ENCODE measurements at regions not wholly inside any gene's neighbourhood (a gene's known extent, or its start where the extent isn't known, plus 50 kb on each side); places are given as distances from the start of the nearest gene placed in this dataset.
"Not testable (repeated sequence)": the region's sequence is repeated elsewhere in the genome, so short reads cannot be mapped to it uniquely, and the experiment has no call there.

- DNase-seq = no peak
Measured at GRCh38 chr11:37503411-37504059, 905.5 kb upstream of the RAG2 start.

- DNase-seq = no peak
Measured at GRCh38 chr11:37502202-37502601, 904.2 kb upstream of the RAG2 start.

GRCh38 chr11:37500425-37500824, 902.4 kb upstream of the RAG2 start:
- no peak for DNase-seq

DNA sequence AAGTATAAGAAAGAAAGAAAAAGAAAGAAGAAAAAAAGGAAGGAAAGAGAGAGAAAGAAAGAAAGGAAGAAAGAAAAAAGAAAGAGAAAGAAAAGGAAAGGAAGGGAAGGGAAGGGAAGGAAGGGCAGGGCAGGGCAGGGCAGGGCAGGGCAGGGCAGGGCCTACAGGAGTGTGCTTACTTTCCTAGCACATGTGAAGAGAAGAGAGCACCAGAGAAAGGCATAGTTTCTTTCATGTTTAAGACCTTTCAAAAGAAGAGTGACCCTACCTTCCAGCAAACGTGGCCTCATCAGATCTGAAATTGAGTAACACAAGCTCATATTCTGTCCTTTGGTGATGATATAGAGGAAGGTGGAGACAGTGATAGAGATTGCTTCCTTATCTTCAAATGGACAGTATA, 899.3 kb upstream of the RAG2 start:
- DNase-seq = no peak

DNA sequence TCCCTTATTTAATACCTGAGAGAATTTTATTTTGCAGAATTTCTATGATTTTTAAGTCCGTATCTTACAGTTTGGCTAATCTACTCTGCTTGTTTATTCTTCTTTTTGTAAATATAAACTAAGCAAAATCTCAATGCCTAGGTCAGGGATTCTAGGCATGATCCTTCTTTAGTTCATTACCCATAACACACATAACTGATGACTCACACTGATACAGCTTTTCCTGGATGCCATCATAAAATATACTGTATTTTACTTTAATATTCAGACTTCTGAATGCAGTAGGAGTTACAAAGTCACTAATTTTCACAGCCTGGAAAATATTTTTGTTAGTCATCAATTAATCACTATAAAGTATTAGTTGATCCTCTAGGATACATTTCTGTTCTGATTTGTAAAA, 898.2 kb upstream of the RAG2 start:
- DNase-seq = no peak

DNA sequence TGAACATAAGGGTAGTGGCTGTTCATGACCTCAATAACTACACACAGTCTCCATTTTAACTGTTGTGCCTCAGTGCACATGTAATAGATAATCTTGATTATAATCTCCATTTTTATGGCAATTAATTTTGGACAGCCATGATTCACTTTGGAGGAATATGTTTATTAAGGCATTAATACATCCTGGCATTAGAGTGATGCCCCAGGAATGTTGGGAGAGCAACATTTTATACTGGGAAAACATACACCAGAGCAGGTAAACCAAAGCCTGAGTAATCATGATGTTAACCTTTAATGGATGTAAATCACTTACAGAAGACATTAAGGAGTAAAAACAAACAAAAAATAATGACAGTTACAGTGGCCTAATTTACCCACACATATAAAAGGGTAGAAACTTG, 886.3 kb upstream of the RAG2 start:
- DNase-seq = no peak

- no peak for DNase-seq
Measured at GRCh38 chr11:37483761-37484160, 885.7 kb upstream of the RAG2 start.

DNA sequence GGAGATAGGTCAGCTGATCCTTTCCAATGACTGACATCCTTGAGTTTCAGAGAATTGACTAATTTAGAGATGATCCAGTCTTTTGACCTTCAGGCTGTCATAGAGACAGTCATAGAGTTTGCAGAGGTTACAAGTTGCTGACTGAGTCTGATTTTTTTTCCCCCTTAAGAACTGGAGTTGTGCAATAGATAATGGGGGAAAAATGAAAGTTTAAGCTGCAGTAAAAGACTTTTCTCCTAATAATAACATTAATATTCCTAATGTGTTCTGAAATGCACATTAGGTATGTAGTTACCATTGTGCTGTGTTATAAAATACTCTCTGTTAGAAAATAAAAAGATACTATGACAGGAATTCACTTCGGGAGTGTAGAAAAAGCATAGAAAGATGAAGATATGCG, 876.9 kb upstream of the RAG2 start:
- no peak for DNase-seq

DNA sequence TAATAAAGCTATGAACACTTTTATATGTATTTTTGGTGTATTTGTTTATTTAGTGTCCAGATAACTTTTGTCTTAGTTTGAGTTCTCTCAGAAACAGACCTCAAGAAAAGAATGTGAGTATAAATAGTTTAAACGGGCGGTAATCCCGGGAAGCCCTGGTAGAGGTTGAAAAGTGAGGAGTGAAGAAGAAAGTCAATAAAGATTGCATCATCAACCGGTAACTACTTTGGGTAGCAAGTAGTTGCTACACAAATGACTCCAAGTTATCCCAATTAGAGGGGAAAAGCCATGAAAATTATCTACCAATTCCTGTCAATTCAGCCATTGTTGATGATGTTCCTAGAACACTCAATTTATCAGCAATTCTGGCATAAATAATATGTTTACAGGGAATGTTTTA, 870.3 kb upstream of the RAG2 start:
- no peak for DNase-seq

DNA sequence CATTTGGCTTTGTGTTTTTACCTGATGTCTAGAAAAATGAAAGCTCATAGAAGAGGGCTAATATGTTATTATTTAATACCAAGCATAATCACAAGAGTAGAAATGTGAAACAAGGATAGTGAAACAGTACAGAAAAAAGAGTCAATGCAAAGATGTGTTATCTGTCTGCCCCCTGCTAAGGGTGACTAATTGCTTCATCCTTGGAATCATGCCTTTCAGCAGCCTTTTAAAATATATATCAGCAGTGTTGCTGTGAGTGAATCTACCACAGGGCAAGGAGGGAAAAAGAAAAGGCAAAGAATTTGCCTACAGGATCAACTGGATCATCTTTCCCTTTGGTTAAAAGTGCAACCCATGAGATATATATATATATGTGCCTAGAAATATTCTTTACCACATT, 867.2 kb upstream of the RAG2 start:
- DNase-seq = no peak

- no peak for DNase-seq
Measured at GRCh38 chr11:37459456-37459855, 861.4 kb upstream of the RAG2 start.

GRCh38 chr11:37456746-37457145, 858.7 kb upstream of the RAG2 start:
- DNase-seq = no peak

DNA sequence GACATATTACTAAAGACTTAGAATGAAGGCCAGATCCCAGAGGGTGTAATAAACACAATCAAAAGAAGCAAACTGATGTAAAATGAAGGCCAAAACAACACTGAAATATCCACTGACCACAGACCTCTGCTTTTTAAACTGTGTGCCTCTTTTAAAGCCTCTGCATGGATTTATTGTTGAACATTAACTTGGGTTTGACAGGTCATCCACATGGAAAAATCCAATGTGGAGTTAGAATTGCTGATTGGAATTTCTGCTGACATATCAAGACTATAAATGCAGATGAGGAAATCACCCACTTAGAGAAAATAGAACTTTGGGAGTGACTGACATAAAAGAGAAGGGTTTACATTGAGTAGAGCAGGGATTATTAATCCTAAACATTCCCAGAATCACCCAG, 853.9 kb upstream of the RAG2 start:
- no peak for DNase-seq

DNA sequence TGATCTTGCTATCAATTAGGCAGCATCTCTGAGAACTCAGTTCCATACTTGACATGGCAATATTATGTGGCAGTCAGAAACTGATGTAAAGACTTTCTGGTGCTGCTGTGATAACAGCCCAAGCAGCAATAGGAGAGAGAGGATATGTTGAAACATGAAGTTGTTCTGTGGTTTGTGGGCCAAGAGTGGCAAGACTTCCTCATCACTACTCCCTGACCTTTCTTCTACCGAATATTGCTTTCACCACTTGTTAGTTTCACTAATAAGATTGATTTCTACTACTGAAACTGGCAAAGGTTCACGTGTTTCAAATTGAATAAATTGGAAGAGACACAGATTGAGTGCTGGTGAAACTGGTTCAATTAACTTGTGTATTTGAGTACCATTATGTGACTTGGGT, 852.6 kb upstream of the RAG2 start:
- no peak for DNase-seq

DNA sequence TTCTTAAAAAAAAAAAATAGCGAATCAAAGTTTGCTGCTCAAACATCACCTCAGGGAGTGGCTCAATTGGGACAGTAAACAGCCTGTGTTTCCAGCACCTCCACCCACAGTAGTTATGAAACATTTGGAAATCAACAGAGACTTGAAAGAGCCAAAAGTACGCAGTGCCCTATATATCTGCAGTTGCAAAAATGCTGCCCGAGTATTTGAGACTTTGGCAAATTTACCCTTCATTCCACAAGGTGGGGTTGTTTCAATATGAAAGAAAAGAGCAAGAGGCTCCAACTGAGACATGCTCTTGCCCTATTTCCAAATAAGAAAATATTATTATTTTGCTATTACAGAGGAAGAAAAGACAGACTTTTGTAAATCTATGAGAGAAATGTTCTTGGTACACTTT, 851.1 kb upstream of the RAG2 start:
- no peak for DNase-seq

GRCh38 chr11:37442576-37442975, 844.5 kb upstream of the RAG2 start:
- DNase-seq = no peak

- not testable (repeated sequence) for DNase-seq
Measured at GRCh38 chr11:37431633-37432230, 833.7 kb upstream of the RAG2 start.

GRCh38 chr11:37430966-37431632, 833.1 kb upstream of the RAG2 start:
- not testable (repeated sequence) for DNase-seq

- no peak for DNase-seq
Measured at GRCh38 chr11:37422511-37422910, 824.5 kb upstream of the RAG2 start.

- no peak for DNase-seq
Measured at GRCh38 chr11:37411289-37411688, 813.3 kb upstream of the RAG2 start.

GRCh38 chr11:37409124-37409523, 811.1 kb upstream of the RAG2 start:
- no peak for DNase-seq

GRCh38 chr11:37407461-37407860, 809.4 kb upstream of the RAG2 start:
- DNase-seq = no peak

DNA sequence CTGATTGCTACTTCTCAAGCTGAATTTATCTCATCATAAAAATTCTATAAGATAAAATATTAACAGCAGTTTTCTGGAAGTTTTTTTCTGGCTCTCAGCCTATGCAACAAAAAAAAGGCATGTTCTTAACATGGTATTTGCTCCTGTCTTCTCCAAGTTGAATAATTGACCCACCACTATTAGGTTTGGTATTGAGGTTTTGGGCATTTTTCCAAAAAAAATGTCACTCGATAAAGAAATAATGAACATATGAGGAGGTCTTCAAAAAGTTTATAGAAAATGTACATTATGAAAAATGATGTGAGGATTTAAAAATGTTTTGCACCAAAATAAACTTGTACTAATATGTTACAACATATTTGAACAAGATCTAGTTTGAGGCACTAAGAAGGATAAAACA, 808.6 kb upstream of the RAG2 start:
- no peak for DNase-seq

DNA sequence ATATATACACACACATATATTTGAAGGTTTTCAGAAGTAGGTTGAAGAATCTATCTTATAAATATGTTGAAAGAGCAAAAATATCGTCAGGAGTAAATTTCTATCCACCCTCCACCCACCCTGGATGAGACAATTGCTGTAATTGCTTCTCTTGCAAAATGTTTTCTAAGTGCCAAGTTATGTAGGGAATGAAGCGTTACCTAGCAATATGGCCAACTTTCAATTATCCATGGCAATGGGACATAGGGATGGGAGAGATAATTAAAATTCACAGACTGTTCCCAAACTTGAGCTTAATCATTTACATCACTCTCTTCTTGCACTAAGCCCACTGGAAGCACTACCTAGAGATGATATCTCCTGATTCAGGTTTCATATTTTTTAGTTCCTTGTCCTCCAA, 806.2 kb upstream of the RAG2 start:
- no peak for DNase-seq
